ENCODE measurements at regions not wholly inside any gene's neighbourhood (a gene's known extent, or its start where the extent isn't known, plus 50 kb on each side); places are given as distances from the start of the nearest gene placed in this dataset.

DNA sequence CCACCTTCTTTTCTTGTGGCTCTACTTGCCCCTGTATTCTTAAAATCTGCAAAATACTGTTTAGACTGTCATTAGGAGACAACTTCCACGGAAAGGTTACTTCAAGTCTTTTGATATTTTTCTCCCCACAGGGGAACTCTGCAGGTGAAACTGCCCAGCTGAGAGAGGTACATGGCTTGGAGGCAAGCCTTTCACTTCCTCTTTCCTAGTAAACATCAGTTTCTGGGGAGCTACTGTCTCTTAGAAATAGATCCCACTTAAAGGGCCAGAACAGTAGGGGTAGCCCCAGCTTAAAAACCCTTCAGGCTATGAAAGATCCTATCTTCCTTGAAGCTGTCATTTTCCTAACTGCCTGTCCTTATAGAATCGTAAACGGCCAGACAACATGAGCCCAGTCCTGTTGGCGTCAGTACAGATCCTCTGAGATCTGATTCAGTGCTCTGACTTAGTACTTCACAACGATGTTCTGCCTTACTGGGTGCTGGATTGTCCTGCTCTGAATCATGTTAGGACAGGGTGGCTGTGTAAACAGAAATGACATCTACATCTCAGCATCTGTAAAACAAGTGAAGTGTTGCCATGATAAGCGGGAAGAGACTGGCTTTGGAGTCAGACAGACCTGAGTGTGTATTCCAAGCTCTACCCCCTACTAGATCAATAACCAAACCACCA lies 102.1 kb downstream of the ITIH6 start:
- Mint-ChIP-seq H3K27me3 (ENCODE audit: low read depth) (peaks cover 1% of the 10 kb centered on the region), H3K9me3 (ENCODE audit: low read depth) (peaks cover 34% of the 10 kb centered on the region), H3K4me1 (ENCODE audit: low read depth) (no peaks in the 10 kb centered on the region), H3K4me3 (ENCODE audit: unreplicated experiment) (no peak overlapping the region), H3K36me3 (ENCODE audit: low read depth) (no peaks in the 10 kb centered on the region), H3K27ac (ENCODE audit: unreplicated experiment) (no peak overlapping the region)
- DNase-seq (ENCODE audit: low spot score), result no peak
- TF ChIP-seq, protein P1, sequence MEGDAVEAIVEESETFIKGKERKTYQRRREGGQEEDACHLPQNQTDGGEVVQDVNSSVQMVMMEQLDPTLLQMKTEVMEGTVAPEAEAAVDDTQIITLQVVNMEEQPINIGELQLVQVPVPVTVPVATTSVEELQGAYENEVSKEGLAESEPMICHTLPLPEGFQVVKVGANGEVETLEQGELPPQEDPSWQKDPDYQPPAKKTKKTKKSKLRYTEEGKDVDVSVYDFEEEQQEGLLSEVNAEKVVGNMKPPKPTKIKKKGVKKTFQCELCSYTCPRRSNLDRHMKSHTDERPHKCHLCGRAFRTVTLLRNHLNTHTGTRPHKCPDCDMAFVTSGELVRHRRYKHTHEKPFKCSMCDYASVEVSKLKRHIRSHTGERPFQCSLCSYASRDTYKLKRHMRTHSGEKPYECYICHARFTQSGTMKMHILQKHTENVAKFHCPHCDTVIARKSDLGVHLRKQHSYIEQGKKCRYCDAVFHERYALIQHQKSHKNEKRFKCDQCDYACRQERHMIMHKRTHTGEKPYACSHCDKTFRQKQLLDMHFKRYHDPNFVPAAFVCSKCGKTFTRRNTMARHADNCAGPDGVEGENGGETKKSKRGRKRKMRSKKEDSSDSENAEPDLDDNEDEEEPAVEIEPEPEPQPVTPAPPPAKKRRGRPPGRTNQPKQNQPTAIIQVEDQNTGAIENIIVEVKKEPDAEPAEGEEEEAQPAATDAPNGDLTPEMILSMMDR (IDR thresholded peaks at IDR 0.05), result no peak
